ELF-1 (cell line): ENCODE measurements at regions not wholly inside any gene's neighbourhood (a gene's known extent, or its start where the extent isn't known, plus 50 kb on each side); places are given as distances from the start of the nearest gene placed in this dataset.

Source experiments
- DNase-seq: peaks from one replicate; pipeline ENCODE4 v3.0.0-alpha.2; 2016; ENCODE audit warnings: low read depth, low spot score

GRCh38 chr5:164672931-164673694 lies 1167.7 kb downstream of the MAT2B start:
- no peak for DNase-seq

- no peak for DNase-seq
Measured at GRCh38 chr5:164679461-164679860, 1174.0 kb downstream of the MAT2B start.

GRCh38 chr5:164680216-164680615 lies 1174.8 kb downstream of the MAT2B start:
- peak; percentile 14 for DNase-seq

- peak; percentile 8 for DNase-seq
Measured at GRCh38 chr5:164680812-164681520, 1175.5 kb downstream of the MAT2B start.

- no peak for DNase-seq
Measured at GRCh38 chr5:164687391-164687790, 1182.0 kb downstream of the MAT2B start.

- no peak for DNase-seq
Measured at GRCh38 chr5:164688437-164688836, 1183.0 kb downstream of the MAT2B start.

- peak; percentile 7 for DNase-seq
Measured at GRCh38 chr5:164708831-164709230, 1203.4 kb downstream of the MAT2B start.

GRCh38 chr5:164713682-164714081 lies 1208.3 kb downstream of the MAT2B start:
- no peak for DNase-seq

GRCh38 chr5:164721116-164721515 lies 1215.7 kb downstream of the MAT2B start:
- no peak for DNase-seq

- no peak for DNase-seq
Measured at GRCh38 chr5:164721656-164722055, 1216.2 kb downstream of the MAT2B start.

- DNase-seq, result no peak
Measured at GRCh38 chr5:164722702-164723101, 1217.3 kb downstream of the MAT2B start.

GRCh38 chr5:164727012-164727411 lies 1221.6 kb downstream of the MAT2B start:
- DNase-seq, result no peak

GRCh38 chr5:164728733-164729132 lies 1223.3 kb downstream of the MAT2B start:
- DNase-seq, result no peak

GRCh38 chr5:164735334-164735733 lies 1229.9 kb downstream of the MAT2B start:
- no peak for DNase-seq

GRCh38 chr5:164741376-164741775 lies 1236.0 kb downstream of the MAT2B start:
- DNase-seq, result no peak

- no peak for DNase-seq
Measured at GRCh38 chr5:164742025-164742424, 1236.6 kb downstream of the MAT2B start.

GRCh38 chr5:164746723-164747122 lies 1241.3 kb downstream of the MAT2B start:
- no peak for DNase-seq

GRCh38 chr5:164747371-164747770 lies 1242.0 kb downstream of the MAT2B start:
- DNase-seq, result no peak

- no peak for DNase-seq
Measured at GRCh38 chr5:164748861-164749260, 1243.4 kb downstream of the MAT2B start.

GRCh38 chr5:164753434-164753833 lies 1248.0 kb downstream of the MAT2B start:
- DNase-seq, result no peak

- DNase-seq, result peak; percentile 46
Measured at GRCh38 chr5:164763206-164763605, 1257.8 kb downstream of the MAT2B start.

GRCh38 chr5:164772122-164772521 lies 1266.7 kb downstream of the MAT2B start:
- no peak for DNase-seq

- no peak for DNase-seq
Measured at GRCh38 chr5:164784230-164784629, 1278.8 kb downstream of the MAT2B start.
